Posterior vena cava (tissue), 2 donors: ENCODE measurements at regions not wholly inside any gene's neighbourhood (a gene's known extent, or its start where the extent isn't known, plus 50 kb on each side); places are given as distances from the start of the nearest gene placed in this dataset.
"Not testable (repeated sequence)": the region's sequence is repeated elsewhere in the genome, so short reads cannot be mapped to it uniquely, and the experiment has no call there.

Experiments used
- DNase-seq: peaks from one replicate; pipeline ENCODE4 v3.0.0-alpha.2; 2020; ENCODE audit warnings: low spot score
- intact Hi-C, 2 donors: fragments of 100-400 bp; cut with DNase I; formaldehyde crosslinking; loops; one replicate each; pipeline versions ENCODE4 v1.14.1 to v1.14.2; 2022 to 2023
- microRNA-seq, 2 donors: library from miRNA; unstranded; fragments of <30 nt; microRNA quantifications; one replicate each; pipeline ENCODE4 v1.2.0, GENCODE V29; 2020 to 2021; ENCODE audit warnings: borderline microRNAs expressed in 2 of 2
- donor health status: DM: yes; HTN: yes; CAD: no.
- donor health status: DM: yes; HTN: yes; CAD: no.

DNA sequence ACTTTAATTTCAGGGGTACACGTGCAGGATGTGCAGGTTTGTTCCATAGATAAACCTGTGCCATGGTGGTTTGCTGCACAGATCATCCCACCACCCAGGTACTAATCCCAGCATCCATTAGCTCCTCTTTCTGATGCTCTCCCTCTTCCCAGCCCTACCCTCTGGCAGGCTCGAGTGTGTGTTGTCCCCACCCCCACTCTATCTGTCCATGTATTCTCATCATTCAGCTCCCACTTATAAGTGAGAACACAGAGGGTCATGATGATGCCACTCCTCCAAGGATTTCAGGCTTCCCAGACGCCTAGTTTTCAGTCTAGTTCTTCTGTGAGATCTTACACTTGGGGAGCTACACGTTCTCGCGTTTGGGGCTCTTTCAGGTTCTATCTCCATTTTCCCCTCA lies 93.4 kb upstream of the NBPF11 start:
- intact Hi-C loops, DNase-seq: not testable (repeated sequence)

DNA sequence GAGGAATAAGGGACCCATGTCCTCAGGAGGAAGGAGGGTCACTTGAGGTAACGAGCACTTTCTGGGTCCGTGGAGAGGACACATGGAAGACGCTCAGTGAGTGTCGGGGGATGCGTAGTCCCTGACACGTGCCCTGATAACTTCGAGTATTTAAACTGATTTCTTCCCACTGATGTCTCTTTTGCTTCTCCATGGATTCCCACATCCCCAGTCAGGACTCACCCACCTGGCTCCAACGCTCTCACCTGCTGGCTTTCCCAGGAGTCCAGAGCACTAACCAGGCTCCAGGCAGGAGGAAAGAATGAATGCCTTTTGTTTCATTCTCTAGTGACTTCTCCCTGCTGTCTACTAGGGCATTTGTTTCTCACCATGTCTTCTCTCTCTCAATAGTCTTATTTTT lies 81.2 kb upstream of the NBPF11 start:
- DNase-seq, intact Hi-C loops: not testable (repeated sequence)

DNA sequence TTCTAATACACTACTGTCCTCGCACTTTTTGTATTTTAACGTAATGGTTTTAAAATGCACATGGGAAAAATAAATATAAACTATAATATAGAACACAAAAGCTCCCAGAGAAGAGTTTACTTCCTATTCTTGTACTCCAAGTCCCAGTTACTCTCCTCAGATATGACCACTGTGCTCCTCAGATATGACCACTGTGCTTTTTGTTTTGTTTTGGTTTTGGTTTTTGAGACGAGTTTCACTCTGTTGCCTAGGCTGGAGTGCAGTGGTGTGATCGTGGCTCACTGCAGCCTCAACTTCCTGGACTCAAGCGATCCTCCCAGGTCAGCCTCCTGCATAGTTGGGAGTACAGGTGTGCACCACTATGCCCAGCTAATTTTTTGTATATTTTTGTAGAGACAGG lies 76.8 kb upstream of the NBPF11 start:
- DNase-seq, intact Hi-C loops: not testable (repeated sequence)

DNA sequence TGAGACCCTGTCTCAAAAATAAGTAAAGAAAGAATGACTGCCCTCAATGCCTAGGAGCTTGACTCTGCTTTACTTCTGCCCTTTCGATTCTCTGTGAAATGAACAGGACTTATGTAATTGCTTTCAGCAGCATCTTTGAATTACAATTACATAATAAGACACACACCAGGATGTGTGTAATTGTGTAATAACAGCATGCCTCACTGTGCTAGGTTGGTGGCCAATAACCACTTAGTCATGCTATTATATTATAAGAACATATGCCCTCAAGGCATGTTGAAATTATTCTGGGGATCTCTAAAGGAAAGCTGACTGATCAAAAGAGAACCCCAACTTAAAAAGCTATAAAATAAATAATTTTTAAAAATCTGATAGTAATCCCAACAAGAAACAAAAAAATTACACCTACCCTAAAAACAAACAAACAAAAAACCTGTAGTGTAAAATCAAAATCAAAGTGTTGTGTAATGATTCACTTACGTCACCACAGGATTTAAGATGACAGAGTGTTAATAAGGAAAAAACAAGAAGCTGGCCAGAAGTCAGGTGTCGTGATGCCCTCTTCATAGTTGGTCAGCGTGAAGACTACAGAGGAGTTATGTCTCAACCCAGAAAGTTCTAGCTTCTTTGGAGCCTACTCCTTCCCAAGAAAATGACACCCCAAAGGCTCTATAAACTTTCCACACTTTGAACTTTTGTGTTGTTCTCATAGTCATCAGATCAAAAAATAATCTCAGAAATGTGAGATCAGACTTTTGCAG lies 70.5 kb upstream of the NBPF11 start:
- intact Hi-C loops, DNase-seq: not testable (repeated sequence)

DNA sequence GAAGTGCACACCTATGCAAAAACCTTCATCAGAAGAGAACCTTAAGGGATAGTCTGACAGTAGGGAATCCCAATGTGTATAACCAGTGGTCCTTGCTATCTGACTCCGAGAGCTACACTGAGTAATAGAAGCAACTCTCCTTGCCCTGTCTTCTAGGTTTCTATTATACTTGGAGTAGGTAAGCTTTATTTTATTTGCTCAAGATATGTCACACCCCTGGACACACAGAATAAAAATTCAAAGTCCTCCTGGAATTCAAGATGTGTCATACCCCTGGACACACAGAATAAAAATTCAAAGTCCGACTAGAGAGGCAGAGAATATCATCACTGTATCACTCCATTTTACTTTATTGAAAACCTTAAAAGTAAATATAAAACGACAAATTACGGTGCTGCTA lies 69.5 kb upstream of the NBPF11 start:
- DNase-seq, intact Hi-C loops: not testable (repeated sequence)

DNA sequence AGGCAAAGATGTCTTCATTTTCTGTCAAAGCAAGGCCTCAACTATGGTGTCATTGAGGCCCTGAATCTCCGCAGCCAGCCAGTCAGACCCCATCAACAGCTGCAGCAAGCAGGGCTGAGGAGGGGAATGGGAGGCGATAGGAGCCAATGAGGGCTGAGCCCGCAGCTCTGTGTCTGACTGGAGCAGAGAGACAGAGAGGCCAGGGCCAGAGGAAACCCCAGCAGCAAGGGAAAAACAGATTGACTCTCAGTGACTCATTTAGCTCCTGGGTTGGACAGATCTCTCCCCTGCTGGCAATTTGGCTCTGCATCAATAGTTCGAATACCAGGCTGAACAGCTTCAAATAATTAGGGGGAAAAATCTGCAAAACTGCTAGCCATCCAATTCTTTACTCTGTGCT lies 67.1 kb upstream of the NBPF11 start:
- DNase-seq, intact Hi-C loops: not testable (repeated sequence)

DNA sequence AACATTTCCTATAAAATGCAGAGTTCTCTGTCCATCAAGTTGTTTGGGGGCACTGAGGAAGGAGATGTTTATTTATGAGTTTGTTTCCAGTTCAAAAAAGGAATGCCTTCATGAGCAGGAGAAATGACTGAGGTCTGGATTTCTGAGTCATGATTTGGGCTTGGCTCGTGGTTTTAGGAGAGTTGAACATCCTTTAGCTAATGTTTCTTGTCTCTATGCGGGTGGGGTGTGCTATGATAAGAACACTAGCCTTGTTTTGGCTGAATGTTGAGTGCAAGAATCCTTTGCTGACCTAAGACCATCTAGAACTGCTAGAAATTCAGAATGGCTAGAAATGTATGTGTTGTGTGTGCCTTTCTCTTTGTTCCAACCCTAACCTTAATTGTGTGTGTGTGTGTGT lies 59.1 kb upstream of the NBPF11 start:
- DNase-seq, intact Hi-C loops: not testable (repeated sequence)

DNA sequence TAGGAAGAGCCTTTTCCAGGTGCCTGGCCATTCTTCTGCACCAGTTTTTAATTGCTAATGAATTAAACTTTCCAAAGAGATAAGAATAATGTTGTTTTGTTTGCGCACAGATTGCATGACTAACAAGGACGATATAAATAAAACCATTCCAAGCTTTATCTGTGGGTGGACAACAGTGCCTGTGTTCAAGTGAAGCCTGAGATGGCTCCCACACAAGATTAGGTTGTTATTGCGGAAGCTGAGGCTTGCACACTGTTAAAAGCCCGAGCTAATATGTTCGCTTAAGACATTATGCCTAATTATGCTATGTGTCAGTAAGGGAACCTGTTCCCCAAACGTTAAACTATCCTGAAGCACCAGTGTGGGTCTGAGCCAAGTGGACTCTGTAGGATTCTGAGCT lies 58.5 kb upstream of the NBPF11 start:
- intact Hi-C loops, DNase-seq: not testable (repeated sequence)

DNA sequence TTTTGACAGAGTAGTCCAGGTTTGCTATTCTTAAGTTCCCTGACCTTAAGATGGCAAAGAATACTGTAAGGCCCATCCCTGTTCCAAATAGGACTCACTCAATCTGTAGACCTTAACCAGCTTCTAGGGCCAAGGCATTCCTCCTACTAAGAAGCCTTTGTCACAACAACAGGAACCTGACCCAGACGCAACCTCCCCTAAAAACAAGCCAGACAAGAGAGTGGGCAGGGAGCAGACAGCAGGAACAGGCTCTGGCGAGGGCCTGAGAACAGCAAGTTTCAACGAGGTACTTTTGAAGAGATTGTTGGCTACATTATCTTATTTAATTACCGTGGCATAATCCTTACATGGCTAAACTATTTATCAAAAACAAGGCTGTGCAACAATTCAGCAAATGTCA lies 58.1 kb upstream of the NBPF11 start:
- intact Hi-C loops, DNase-seq: not testable (repeated sequence)

DNA sequence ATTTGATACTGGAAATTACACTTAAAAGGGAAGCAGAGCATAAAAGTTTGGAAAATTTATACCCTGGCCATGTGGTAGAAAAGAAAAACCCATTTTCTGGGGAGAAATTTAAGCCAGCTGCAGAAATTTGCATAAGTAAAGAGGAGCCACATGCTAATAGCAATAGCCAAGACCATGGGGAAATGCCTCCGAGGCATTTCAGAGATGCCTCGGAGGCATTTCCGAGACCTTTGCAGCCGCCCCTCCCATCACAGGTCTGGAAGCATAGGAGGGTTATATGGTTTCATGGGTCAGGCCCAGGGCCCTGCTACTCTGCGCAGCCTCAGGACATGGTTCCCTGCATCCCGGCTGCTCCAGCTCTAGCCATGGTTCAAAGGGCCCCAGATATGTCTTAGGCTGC lies 49.9 kb upstream of the NBPF11 start:
- DNase-seq, intact Hi-C loops: not testable (repeated sequence)

Small RNAs in the stretch of these regions (microRNA-seq; reads per million reads assigned to microRNA genes)
- gene MIR5087 (0 reads per million in 2 donors), gene MIR6077 (0 reads per million in 2 donors)
